ENCODE measurements at regions not wholly inside any gene's neighbourhood (a gene's known extent, or its start where the extent isn't known, plus 50 kb on each side); places are given as distances from the start of the nearest gene placed in this dataset.

DNA sequence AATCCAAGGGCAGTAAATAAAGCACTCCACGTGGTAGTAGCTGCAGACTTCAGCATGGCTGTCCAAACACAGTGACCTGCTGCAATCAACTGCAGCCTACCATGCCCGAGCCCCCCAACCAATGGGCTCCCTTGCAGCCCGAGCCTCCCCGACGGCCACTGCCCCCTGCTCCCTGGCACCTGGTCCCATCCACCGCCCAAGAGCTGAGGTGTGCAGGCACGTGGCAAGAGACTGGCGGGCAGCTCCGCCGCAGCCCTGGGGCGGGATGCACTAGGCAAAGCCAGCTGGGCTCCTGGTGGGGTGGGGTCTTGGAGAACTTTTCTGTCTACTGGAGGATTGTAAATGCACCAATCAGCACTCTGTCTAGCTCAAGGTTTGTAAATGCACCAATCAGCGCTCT is 57.6 kb upstream of the RGS2 start:
- TF ChIP-seq, protein P1, sequence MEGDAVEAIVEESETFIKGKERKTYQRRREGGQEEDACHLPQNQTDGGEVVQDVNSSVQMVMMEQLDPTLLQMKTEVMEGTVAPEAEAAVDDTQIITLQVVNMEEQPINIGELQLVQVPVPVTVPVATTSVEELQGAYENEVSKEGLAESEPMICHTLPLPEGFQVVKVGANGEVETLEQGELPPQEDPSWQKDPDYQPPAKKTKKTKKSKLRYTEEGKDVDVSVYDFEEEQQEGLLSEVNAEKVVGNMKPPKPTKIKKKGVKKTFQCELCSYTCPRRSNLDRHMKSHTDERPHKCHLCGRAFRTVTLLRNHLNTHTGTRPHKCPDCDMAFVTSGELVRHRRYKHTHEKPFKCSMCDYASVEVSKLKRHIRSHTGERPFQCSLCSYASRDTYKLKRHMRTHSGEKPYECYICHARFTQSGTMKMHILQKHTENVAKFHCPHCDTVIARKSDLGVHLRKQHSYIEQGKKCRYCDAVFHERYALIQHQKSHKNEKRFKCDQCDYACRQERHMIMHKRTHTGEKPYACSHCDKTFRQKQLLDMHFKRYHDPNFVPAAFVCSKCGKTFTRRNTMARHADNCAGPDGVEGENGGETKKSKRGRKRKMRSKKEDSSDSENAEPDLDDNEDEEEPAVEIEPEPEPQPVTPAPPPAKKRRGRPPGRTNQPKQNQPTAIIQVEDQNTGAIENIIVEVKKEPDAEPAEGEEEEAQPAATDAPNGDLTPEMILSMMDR (IDR thresholded peaks at IDR 0.05; ENCODE audit: low read length, missing control alignments), result no peak
- no peak for DNase-seq (ENCODE audit: low read depth)
- no peak overlapping the region for H3K4me3 ChIP-seq (replicated peaks; ENCODE audit: low read depth, low read length)

DNA sequence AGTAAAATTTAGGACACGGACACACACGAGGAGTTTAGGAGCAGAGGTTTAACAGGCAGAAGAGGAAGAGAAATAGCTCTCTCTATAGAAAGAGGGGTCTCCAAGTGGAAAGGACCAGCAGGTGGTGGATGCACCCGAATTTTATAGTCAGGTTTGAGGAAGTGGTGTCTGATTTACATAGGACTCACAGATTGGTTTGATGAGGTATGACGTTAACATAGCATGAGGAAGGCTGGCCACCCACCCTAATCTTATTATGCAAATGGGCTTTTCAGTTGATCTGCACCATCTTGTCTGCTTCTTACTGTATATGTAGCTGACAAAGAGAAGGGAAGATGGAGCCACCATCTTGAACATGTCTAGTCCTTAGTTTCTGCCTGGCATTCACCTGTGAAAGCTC is 52.5 kb upstream of the RGS2 start:
- no peak overlapping the region for H3K4me3 ChIP-seq (replicated peaks; ENCODE audit: low read depth, low read length)
- DNase-seq (ENCODE audit: low read depth), result no peak
- TF ChIP-seq, protein P1 (IDR thresholded peaks at IDR 0.05; ENCODE audit: low read length, missing control alignments), result no peak

DNA sequence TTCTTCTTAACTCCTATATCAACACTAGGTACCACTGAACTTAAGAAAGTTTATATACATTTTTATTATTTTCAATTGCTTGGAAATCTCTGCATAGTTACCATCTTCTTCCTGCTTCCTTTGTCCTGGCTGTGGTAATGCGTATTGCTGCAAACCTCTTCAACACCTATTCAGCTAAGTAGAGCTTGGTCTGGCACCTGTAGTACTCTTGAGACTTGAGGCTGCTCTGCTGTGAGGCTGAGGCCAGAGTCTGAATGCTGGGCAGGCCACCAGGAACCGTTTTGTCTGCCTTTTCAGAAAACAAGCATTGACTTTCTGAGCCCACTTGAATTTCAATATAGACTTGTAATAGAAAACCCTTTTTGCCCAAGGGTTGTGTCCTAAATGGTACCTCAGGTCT is 52.0 kb upstream of the RGS2 start:
- no peak overlapping the region for H3K4me3 ChIP-seq (replicated peaks; ENCODE audit: low read depth, low read length)
- no peak for DNase-seq (ENCODE audit: low read depth)
- TF ChIP-seq, protein P1 (IDR thresholded peaks at IDR 0.05; ENCODE audit: low read length, missing control alignments), result no peak

DNA sequence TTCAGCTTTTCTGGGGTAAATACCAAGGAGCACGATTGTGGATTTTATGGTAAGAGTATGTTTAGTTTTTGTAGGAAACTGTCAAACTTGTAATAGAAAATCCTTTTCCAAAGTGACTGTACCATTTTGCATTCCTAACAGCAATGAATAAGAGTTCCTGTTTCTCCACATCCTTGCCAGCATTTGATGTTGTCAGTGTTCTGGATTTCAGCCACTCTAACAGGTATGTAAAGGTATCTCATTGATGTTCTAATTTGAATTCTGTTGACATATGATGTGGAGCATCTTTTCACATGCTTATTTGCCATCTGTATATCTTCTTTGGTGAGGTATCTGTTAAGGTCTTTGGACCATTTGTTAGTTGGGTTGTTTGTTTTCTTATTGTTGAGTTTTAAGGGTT is 50.3 kb upstream of the RGS2 start:
- no peak for DNase-seq (ENCODE audit: low read depth)
- TF ChIP-seq, protein P1 (IDR thresholded peaks at IDR 0.05; ENCODE audit: low read length, missing control alignments), result no peak
- H3K4me3 ChIP-seq (replicated peaks; ENCODE audit: low read depth, low read length), result no peak overlapping the region

Measured in fibroblast of pulmonary artery (primary cell).